ENCODE measurements at regions not wholly inside any gene's neighbourhood (a gene's known extent, or its start where the extent isn't known, plus 50 kb on each side); places are given as distances from the start of the nearest gene placed in this dataset.

DNA sequence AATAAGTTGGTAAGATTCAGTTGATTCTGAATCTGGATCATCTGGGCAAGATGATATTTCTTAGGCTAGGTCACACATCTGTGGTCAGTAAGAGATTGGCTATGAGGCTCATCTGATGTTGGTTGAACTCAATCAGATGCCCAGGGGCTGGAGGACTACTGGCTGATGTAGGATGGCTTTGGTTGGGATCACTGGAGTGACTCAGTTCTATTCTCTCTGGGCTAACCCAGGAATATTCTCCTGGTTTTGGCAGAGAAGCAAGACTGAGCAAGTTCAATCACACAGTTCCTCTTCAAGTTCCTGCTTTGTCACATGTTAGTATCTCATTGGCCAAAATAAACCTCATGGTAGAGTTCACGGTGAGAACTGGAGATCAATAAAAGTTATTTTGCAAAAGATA lies 902.3 kb upstream of the SLIT2 start:
- intact Hi-C loops (cut with DNase I): no loop called here
- no peak for DNase-seq (ENCODE audit: low spot score)
- ATAC-seq: no peak

DNA sequence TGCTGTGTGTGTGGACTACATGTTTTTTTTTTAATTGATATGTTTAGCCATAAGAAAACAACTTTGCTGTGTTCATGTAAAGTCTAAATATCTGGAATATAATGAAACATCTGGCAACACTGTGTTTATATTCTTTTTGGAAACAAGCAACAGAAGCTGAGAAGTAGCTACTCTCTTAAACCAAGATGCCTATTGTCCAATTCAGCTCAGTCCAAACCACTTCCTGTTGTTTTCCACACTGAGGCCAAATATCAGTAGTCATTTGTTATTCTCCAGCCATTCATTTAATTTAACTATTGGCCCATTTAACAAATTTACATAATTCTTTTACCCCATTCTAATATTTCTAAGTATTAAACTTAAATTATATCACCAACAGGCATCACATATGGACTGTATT lies 903.0 kb upstream of the SLIT2 start:
- intact Hi-C loops (cut with DNase I): no loop called here
- ATAC-seq: no peak

DNA sequence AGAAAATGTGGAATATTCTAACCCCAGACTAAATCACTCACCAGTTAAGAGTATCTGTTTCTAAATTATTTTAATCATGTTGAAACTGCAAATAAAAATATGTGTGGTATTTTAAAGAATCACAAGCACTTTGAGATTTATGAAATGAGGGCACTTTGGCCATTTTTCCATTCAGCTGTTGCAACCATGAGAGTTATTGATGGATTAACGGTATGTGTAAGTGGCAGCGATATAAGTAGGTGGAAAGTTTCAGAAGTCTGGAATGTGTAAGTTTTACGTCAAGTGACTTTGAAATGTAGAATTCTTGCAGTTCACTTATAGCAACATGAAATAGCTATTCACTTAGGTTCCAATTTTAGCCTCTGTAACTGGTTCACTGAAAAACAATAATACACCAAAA lies 905.1 kb upstream of the SLIT2 start:
- no peak for ATAC-seq
- intact Hi-C loops (cut with DNase I): no loop called here
- DNase-seq (ENCODE audit: low spot score): no peak

More for the DNA sequence above, 903.0 kb upstream of the SLIT2 start:
- DNase-seq (ENCODE audit: low spot score): no peak

DNA sequence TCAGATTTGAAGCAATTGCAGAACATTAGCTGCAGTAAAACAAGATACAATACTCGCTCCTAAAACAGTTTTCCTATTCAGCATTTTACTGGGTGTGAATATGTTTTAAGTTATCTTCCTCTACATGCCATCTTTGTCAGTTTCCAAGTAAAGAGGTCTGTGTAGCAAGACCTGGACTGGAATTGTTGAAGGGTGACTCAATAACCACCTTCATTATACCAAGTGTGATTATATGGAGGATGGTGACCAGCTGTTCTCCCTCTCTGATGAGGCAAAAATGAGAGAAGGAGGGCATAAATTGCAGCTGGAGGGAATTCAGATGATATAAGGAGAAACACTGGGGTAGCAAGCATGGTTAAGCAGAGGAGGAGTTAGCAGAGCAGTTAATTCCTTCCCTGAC lies 922.1 kb upstream of the SLIT2 start:
- intact Hi-C loops (cut with DNase I): no loop called here
- ATAC-seq: no peak
- DNase-seq (ENCODE audit: low spot score): no peak

DNA sequence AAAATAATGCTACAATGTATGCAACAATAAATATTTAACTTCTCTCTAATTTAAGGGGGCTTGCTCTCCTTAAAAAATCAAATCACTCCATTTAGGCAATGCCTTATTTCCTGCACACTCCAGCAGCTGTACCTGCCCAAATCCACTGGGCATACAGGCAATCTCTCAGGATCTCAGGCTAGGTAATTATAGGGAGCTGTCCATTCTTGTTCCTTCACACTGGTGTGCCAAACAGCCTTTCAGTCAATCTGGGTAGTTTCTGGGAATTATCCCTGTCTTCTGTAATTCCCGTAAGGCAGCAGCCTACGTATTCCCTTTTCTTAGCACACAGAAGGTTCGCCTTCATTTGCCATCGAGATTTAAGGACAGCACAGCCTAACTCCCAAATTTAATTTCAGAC lies 922.6 kb upstream of the SLIT2 start:
- ATAC-seq: no peak
- intact Hi-C loops (cut with DNase I): no loop called here
- no peak for DNase-seq (ENCODE audit: low spot score)

DNA sequence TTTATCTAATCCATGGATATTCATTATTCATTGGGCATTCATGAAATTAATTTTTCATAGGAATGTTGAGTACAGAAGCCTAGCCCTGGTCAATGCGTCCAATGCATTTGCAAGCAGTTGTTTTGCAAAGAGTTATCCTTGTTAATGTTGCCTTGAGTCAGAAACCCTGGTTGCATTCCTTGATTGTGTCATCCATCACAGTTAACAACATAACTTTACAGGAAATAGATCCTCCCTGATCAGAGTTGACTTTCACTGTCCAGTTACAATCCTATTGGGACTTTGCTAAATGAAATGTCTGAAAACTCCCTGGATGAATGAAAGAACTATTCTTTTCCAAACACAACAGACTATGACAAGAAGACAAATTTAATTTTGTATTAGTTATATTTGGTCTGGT lies 924.3 kb upstream of the SLIT2 start:
- intact Hi-C loops (cut with DNase I): no loop called here
- DNase-seq (ENCODE audit: low spot score) (no peak), ATAC-seq (no peak)

DNA sequence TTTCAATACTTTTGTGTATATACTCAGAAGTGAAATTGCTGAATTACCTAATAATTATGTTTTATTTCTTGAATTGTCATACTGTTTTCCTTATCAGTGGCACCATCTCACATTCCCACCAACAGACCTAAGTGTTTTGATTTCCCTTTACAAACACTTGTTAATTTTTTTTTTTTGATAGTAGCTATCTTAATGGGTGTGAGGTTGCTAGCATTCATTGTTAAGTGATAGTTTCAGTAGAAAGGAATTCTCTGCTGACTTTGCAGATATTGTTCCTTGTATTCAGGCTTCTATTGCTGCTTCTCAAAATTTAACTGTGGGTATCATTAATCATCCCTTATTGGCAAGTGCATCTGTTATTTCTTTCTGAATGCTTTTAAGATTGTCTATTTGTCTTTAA lies 927.5 kb upstream of the SLIT2 start:
- DNase-seq (ENCODE audit: low spot score) (no peak), ATAC-seq (no peak)
- intact Hi-C loops (cut with DNase I): no loop called here

DNA sequence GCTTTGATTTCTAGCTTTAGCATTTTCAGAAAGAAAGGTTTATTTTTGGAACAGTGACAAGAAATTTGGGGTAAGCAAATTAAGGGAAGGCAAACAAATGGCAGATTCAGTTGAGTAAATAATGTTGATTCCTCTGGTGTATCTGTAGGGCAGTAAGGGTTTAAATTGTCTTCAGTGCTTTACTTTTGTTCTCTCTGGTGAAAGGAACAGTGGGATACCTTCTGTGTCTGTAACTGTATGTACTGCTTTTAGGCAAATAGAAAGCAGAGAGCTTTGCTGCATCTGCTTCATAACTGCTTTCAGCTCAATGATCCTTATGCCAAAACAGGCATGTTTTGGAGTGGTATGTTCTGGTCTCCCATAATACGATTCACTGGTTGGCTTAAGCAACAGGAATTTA lies 932.1 kb upstream of the SLIT2 start:
- ATAC-seq (no peak), DNase-seq (ENCODE audit: low spot score) (no peak)
- intact Hi-C loops (cut with DNase I): no loop called here

DNA sequence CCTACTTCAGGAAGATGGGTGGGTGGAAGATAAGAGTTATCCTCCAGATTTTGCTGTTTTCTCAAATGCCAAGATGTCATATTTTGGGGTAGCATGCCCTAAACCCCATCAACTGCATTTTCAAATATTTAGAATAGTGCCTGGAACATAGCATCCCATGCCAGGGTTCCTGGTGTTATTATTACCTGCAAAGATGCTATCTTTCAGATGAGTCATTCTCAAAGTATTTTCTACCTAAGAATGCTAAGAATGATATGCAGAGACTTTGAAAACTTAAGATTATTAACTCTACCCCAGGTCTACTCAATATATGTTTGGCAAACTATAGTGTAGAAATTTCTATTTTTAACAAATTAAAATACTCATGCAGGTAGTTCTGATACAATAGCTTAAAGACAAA lies 934.3 kb upstream of the SLIT2 start:
- no peak for DNase-seq (ENCODE audit: low spot score)
- ATAC-seq: no peak
- intact Hi-C loops (cut with DNase I): no loop called here

DNA sequence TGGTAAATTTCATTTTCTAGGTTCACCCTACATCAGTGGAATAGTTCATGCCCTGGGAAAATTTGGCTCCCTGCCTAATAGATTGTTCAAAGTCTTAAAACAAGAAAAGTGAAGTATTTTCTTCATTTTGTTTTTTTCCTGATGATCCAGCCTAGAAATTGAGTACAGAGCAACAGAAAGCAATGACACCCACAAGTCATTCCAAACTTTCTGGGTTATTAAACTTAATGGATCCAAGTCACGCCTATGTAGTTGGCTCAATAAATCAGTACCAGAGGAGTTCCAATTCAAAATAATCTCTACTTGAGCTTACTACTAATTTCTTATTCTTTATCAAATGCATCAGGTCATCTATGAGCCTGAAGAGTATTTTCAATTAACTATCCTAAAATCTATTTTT lies 937.6 kb upstream of the SLIT2 start:
- DNase-seq (ENCODE audit: low spot score) (no peak), ATAC-seq (no peak)
- intact Hi-C loops (cut with DNase I): no loop called here

DNA sequence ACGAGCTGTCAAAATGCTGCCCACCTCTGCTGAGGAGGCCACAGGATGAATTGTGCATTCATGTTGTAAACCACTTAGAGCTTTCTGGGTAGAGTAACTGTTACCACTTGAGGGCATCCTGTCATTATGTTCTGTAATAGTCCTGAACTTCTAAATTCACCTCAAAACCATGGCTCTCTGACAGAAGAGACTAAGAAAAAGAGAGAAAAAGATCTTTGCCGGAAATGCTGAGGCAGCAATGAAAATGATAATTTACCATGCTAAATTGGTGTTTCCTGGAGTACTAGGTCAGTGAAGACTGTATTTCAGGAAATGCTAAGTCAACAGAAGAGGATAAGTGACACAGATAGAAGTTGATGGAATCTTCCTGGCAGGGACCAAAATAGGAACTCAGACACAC lies 942.3 kb upstream of the SLIT2 start:
- intact Hi-C loops (cut with DNase I): no loop called here
- DNase-seq (ENCODE audit: low spot score): no peak
- ATAC-seq: no peak

DNA sequence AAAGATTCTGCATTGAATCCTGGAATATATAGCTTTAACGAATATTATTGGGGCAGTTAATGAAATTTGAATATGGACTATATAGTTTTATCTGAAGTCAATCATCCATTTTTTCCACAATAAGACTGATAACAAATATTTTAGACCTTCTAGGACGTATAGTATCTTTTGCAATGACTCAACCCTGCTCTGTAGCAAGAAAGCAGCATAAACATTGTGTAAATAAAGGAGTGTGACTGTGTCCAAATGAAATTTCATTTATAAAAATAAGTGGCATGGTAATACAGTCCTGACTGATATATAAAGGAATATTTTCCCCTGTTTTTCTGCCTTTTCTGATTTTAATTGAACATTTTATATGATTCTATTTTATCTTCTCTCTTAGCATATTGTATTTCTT lies 947.7 kb upstream of the SLIT2 start:
- DNase-seq (ENCODE audit: low spot score) (no peak), ATAC-seq (no peak)
- intact Hi-C loops (cut with DNase I): no loop called here

DNA sequence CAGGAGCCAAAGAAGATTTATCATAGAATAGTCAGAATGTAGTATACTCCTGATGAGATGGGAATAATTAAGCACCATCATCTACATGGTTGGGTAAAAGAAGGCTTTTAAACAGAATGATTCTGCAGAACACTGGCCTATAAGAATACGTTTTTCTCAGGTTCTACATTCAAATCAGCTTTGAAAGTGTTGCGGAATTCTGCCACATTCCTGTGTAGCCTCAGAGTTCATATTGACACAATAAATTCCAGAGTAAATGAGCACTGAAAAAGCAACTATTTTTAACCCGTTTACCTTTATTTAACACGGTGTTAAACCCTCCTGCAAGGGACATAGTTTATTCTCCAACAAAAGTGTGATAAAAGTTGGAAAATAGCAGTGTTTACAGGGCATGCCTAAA lies 950.2 kb upstream of the SLIT2 start:
- DNase-seq (ENCODE audit: low spot score) (no peak), ATAC-seq (no peak)
- intact Hi-C loops (cut with DNase I): no loop called here

DNA sequence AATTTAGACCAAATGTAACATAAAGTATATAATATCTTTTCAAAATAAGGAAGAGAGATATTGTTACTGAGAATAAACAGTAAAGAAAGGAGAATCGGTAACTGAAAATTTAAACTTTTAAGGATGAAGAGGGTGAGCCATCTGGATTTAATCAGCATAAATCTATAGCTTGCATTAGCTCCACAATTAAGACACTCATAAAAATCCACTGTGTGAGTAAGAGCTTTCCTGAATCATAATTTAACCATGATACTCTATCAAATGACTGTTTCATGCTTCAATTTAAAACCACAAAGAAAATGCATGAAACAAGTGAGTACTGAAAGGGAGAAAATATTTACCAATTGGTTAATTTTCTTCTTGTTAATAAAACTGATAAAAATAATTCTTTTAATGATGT lies 951.5 kb upstream of the SLIT2 start:
- intact Hi-C loops (cut with DNase I): no loop called here
- DNase-seq (ENCODE audit: low spot score): no peak
- ATAC-seq: no peak

DNA sequence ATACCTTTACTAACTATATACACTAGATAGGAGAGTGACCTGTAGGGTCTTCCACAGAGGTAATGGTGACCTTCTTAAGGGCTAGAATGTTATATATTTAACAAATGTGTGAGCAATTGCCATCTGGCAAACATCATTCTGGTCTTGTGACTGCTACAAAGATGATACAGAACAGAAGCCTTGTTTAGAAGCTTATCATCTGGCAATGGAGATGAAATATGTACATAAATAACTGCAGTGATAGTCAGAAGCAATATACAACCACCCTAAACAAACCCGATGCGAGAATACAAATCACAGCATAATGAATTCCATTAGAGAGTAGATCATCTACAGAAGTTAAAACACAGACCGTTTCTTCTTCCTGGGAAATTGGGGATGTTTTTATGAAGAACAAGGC lies 952.7 kb upstream of the SLIT2 start:
- ATAC-seq: no peak
- intact Hi-C loops (cut with DNase I): no loop called here
- no peak for DNase-seq (ENCODE audit: low spot score)

DNA sequence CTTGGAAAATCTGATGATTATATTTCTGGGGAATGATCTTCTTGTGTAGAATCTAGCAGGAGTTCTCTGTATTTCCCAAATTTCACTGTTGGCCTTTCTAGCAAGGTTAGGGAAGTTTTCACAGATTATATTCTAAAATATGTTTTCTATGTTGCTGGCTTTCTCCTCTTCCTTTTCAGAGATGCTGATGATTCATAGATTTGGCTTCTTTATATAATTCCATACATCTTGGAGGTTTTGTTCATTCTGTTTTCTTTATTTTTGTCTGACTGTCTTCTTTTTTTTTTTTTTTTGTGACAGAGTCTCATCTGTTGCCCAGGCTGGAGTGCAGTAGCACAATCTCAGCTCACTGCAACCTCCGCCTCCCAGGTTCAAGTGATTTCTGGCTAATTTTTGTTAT lies 957.9 kb upstream of the SLIT2 start:
- ATAC-seq (no peak), DNase-seq (ENCODE audit: low spot score) (no peak)

DNA sequence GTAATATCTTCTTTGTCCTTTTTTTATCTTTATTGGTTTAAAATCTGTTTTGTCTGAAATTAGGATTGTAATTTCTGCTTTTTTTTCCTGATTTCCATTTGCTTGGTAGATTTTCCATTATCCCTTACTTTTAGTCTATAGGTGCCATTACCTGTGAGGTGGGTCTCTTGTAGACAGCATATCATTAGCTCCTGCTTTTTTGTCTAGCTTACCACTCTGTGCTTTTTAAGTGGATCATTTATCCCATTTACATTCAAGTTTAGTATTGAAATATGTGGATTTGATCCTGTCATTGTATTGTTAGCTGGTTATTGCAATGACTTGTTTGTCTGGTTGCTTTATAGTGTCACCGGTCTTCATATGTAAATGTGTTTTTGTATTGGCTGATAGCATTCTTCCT lies 958.6 kb upstream of the SLIT2 start:
- ATAC-seq (no peak), DNase-seq (ENCODE audit: low spot score) (no peak)
- intact Hi-C loops (cut with DNase I): no loop called here

More for the DNA sequence above, 957.9 kb upstream of the SLIT2 start:
- intact Hi-C loops (cut with DNase I): no loop called here

DNA sequence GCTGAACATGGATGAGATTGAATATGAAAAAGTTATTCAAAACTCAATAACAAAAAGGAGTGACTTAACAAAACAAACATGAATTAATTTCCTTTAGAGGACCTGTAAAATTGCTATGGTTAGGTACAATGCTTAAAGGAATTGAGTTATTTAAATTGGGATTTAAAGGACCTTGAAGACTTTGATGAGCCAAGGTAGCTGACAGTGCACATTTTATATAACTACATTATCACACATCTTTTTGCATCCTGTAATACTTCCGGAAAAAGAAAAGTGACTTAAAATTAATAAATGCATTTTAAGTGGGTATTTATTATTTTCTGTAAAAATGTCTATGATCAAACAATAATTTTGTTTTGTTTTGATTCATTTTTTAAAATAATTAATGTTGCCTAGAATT lies 964.8 kb upstream of the SLIT2 start:
- intact Hi-C loops (cut with DNase I): no loop called here
- DNase-seq (ENCODE audit: low spot score) (no peak), ATAC-seq (no peak)

DNA sequence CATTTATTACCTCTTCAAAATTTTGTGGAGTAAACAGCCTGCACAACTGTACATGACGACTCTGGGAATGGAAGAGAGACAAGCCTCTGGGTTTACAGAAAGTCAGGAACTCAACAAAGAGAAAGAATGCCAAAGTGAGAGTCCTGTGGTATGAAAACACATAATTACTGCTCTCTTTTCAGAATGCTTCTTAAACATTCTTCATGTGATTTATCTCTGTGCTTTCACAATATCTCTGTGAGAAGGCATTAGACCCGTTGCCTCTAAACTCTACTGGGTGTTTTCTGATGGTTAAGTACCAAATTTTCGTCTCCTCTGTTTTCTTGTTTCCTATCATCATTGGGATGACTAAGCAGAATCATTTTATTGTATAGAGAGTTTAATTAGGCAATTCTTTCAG lies 966.6 kb upstream of the SLIT2 start:
- ATAC-seq: no peak
- no peak for DNase-seq (ENCODE audit: low spot score)
- intact Hi-C loops (cut with DNase I): no loop called here

DNA sequence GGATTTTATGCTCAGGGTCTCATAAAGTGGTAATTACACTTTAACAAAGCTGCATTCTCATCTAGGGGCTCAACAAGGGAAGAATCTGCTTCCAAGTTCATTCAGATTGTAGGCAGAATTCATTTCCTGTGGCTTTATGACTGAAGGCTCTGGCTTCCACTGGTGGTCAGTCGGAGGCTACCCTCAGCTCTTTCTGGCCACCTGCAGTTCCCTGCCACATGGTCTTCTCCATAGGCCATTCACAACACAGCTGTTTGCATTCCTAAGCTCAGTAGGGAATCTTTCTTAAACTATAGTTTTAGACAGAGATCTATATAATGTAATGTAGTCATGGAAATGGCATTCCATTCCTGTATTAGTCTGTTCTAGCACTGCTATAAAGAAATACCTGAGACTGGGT lies 973.0 kb upstream of the SLIT2 start:
- intact Hi-C loops (cut with DNase I): no loop called here
- ATAC-seq (no peak), DNase-seq (ENCODE audit: low spot score) (no peak)

DNA sequence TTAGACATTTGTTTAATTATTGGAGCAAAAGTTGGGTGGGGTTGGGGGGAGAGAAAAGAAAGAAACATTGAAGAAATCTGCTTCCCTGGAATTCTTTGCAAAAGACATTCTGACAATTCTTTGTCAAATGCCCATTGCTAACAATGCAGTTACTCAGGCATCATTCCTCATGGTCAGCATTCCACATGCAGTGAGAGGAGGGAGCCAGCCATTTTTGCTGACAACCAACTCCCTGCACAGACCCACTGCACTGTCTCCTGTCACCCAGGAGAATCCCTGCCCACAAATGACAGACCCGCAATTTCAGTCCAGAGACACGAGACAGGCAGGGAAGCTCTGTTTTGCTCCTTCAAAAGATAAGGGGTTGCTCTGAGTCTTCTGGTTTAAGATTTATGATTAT lies 985.1 kb upstream of the SLIT2 start:
- no peak for DNase-seq (ENCODE audit: low spot score)
- intact Hi-C loops (cut with DNase I): no loop called here
- no peak for ATAC-seq

DNA sequence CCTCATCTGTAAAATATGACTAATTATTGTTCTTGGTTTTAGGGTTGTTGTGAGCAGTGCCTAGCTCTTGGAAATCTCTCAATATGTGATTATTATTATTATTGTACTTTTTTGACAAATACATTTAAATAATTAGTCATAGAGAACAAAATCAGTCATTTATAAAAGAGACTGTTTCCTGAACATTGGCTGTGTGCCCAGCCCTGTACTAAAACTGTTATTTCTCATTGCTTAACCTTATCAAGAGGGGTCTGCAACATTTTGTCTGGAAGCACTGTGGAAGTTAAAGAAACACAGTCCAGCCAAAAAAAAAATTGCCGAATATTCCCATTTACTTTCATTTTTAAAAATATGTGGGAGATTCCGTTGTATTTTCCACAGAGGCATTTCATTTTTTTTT lies 989.2 kb upstream of the SLIT2 start:
- ATAC-seq (no peak), DNase-seq (ENCODE audit: low spot score) (no peak)
- intact Hi-C loops (cut with DNase I): no loop called here
